HAP-1 (cell line): ENCODE measurements at regions not wholly inside any gene's neighbourhood (a gene's known extent, or its start where the extent isn't known, plus 50 kb on each side); places are given as distances from the start of the nearest gene placed in this dataset.
A peak's percentile ranks its signal among the peaks of the same experiment; 100 is the strongest.

ENCODE experiments used
- DNase-seq, 2 experiments: peaks; one replicate each; pipeline ENCODE4 v3.0.0-alpha.2; 2016 to 2020; ENCODE audit warnings: low spot score in 2 of 2
- H3K27me3 ChIP-seq: fragments of 250-450 bp; sonication (Bioruptor Pico); 2 replicates; pipeline ENCODE4 v1.5.1; 2020; ENCODE audit warnings: low read depth, mild to moderate bottlenecking, moderate library complexity
- H3K36me3 ChIP-seq: fragments of 250-450 bp; sonication (Bioruptor Pico); replicated peaks from 2 replicates; pipeline ENCODE4 v1.5.1; 2020; ENCODE audit warnings: mild to moderate bottlenecking
- H3K4me1 ChIP-seq: fragments of 250-450 bp; sonication (Bioruptor Pico); 2 replicates; pipeline ENCODE4 v1.5.1; 2020; ENCODE audit warnings: mild to moderate bottlenecking
- H3K4me3 ChIP-seq: fragments of 250-450 bp; sonication (Bioruptor Pico); 2 replicates; pipeline ENCODE4 v1.5.1; 2020; ENCODE audit warnings: mild to moderate bottlenecking, moderate library complexity
- H3K9me3 ChIP-seq: fragments of 250-450 bp; sonication (Bioruptor Pico); 2 replicates; pipeline ENCODE4 v1.5.1; 2020; ENCODE audit warnings: mild to moderate bottlenecking, moderate library complexity
- in situ Hi-C: fragments of 300-500 bp; cut with MboI; formaldehyde crosslinking; loops from 3 replicates; pipeline ENCODE4 v1.14.3; 2020; ENCODE audit warnings: low sequenced_read_pairs, inconsistent platforms, mixed read lengths

DNA sequence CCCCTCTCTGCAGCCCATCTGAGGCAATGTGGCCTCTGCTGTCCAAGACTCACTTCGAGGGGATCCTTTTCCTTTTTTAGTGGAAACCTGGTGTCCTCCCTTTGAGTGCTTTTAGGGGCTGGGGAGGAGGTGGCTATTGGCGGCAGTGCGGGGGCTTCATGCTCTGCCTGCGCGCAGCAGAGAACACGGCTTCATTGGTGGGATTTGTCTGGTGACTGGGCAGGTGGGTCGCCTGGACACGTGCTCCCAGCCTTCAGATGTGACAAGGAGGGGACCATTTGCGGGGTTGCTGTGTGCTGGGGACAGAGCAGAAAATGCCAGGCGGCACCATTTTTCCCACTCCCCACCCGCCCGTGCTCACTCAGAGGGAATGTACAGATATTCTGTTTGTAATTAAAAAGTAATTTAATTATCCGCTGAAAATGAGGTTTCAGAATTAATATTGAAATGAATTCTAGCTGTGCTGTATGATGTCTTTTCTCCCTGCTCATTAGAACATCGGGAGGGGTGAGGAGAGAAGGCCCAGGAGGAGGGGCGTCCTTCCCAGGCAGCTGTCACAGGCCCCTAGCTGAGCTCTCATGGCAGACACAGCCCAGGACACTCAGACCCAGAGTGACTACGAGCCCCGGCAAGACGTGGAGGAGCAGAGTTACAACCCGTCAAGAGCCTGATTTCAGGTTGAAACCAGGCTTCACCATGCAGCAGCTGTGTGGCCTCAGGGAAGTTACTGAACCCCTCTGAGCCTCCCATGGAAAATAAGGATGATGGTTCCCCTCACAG is 417.2 kb upstream of the SULF2 start:
- H3K4me1 ChIP-seq, result peaks cover 6% of the 10 kb centered on the region
- no peak overlapping the region for H3K4me3 ChIP-seq
- no peaks in the 10 kb centered on the region for H3K36me3 ChIP-seq
- in situ Hi-C loops, result no loop called here
- DNase-seq, result no peak
- no peaks in the 10 kb centered on the region for H3K27me3 ChIP-seq
- H3K9me3 ChIP-seq, result no peaks in the 10 kb centered on the region

DNA sequence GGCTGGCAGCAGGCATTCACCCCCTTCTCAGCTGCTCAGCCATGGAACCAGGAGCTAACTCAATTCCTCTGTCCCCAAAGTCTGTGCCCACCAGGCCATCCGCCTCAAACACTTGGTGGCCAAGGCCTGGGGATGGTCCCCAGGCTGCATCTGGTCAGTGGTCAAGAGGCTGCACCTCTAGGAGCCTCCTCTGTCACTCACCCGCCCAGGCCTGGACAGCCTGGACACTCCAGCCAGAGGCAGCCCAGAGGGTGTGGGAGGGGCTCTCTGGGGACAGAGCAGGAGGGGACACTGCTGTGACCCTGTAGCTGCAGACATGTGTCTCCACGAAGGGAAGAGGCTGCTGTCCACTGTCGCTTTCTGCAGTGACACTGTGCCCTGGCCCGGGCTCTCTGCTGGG is 416.6 kb upstream of the SULF2 start:
- no peaks in the 10 kb centered on the region for H3K27me3 ChIP-seq
- H3K9me3 ChIP-seq, result no peaks in the 10 kb centered on the region
- in situ Hi-C loops, result no loop called here
- no peak for DNase-seq
- peaks cover 6% of the 10 kb centered on the region for H3K4me1 ChIP-seq
- H3K36me3 ChIP-seq, result no peaks in the 10 kb centered on the region
- no peak overlapping the region for H3K4me3 ChIP-seq

DNA sequence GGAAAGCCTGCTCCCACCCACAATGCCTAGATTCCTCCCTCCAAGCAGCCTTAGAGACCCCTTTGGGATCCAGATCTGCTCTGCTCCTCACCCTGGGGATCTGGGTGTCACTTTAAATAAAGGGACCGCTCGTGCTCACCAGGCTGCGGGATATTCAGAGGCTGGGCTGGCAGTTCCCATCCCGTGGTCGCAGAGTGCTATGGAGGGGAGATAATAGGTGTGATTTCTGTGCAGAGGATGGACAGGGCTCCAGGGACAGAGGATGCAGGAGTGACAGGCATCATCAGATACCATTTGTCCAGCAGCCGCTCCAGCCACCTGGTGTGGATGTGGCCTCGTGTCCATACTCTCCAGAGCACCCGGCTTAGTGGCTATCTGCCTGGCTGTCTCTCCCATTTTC is 415.9 kb upstream of the SULF2 start:
- in situ Hi-C loops, result no loop called here
- Histone ChIP-seq H3K27me3 (no peaks in the 10 kb centered on the region), H3K4me1 (peaks cover 6% of the 10 kb centered on the region)

DNA sequence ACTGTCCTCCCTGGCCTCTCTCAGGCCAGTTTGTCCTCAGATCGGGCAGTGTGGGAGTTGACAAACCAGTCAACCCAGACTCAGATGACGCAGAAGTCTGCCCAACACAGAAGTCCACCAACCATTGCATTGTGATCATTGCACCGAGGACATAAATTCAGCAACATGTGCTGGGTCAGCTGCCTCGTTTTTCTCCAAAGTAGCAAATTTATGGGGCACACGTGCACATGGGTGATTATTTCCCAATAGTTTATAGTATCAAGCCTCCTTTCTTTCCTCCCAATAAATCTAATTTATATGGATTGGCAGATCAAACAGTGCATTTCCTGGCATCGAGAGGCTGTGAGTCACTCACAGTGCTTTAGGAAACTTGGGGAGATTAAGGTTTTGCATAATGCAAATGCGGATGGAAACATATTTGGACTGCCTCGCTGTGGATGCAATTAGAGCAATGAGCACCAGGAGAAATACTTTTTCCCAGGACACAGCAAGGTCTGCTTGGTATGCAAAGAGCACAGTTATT is 413.7 kb upstream of the SULF2 start:
- Histone ChIP-seq H3K4me3 (no peak overlapping the region), H3K9me3 (no peaks in the 10 kb centered on the region), H3K36me3 (no peaks in the 10 kb centered on the region), H3K27me3 (no peaks in the 10 kb centered on the region), H3K4me1 (peaks cover 6% of the 10 kb centered on the region)
- DNase-seq, result peak; percentile 38 to 55
- in situ Hi-C loops, result no loop called here

More for the DNA sequence above, 415.9 kb upstream of the SULF2 start:
- no peak for DNase-seq
- H3K36me3 ChIP-seq, result no peaks in the 10 kb centered on the region
- no peaks in the 10 kb centered on the region for H3K9me3 ChIP-seq
- H3K4me3 ChIP-seq, result no peak overlapping the region

DNA sequence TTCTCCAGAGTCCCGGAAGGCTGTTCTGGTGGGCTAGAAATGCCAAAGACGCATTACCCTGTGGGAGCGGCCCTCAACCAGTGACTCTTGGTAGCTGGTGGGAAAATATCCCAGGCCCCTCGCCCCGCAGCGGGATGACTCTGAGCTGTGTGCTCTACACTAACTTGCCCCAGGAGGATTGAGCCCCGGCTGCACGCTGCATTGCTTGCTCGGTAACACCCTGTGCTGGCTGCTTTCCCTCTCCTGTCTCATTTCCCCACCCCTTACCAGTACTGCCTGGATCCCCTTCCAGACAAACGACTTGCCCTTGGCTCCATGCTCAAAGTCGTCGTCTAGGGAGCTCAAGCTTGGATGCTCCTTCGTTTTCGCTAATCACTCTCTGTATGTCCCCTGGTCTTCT is 411.8 kb upstream of the SULF2 start:
- Histone ChIP-seq H3K9me3 (no peaks in the 10 kb centered on the region), H3K4me3 (no peak overlapping the region), H3K4me1 (peaks cover 6% of the 10 kb centered on the region), H3K27me3 (no peaks in the 10 kb centered on the region), H3K36me3 (no peaks in the 10 kb centered on the region)
- no peak for DNase-seq
- in situ Hi-C loops, result no loop called here

DNA sequence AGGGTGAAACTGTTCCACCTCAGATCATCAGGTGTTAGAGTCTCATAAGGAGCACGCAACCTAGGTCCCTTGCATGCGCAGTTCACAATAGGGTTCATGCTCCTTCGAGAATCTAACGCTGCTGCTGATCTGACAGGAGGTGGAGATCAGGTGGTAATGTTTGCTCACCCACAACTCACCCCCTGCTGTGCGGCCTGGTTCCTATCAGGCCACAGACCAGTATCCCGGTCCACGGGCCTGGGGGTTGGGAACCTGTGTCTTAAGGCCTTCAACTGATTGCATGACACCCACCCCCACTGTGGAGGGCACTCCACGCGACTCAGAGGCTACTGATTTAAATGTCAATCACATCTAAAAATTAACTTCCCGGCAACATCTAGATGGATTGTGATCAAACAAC is 411.2 kb upstream of the SULF2 start:
- Histone ChIP-seq H3K4me1 (peaks cover 10% of the 10 kb centered on the region), H3K9me3 (no peaks in the 10 kb centered on the region), H3K27me3 (no peaks in the 10 kb centered on the region), H3K36me3 (no peaks in the 10 kb centered on the region), H3K4me3 (no peak overlapping the region)
- DNase-seq, result no peak
- in situ Hi-C loops, result no loop called here

DNA sequence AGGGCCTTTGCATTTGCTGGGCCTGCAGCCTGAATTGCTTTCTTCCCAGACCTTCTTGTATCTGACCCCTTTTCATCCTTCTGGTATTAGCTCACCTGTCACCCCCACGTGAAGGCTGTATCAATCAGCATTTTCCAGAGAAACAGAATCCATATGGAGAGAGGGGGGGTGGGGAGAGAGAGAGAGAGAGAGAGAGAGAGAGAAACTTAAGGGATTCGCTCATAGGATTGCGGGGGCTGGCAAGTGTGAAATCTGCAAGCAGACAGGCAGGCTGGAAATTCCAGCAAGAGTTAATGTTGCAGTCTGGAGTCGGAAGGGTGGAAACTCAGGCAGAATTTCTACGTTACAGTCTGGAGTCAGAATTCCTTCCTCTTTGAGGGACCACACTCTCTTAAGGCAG is 410.7 kb upstream of the SULF2 start:
- in situ Hi-C loops, result no loop called here
- no peak for DNase-seq

DNA sequence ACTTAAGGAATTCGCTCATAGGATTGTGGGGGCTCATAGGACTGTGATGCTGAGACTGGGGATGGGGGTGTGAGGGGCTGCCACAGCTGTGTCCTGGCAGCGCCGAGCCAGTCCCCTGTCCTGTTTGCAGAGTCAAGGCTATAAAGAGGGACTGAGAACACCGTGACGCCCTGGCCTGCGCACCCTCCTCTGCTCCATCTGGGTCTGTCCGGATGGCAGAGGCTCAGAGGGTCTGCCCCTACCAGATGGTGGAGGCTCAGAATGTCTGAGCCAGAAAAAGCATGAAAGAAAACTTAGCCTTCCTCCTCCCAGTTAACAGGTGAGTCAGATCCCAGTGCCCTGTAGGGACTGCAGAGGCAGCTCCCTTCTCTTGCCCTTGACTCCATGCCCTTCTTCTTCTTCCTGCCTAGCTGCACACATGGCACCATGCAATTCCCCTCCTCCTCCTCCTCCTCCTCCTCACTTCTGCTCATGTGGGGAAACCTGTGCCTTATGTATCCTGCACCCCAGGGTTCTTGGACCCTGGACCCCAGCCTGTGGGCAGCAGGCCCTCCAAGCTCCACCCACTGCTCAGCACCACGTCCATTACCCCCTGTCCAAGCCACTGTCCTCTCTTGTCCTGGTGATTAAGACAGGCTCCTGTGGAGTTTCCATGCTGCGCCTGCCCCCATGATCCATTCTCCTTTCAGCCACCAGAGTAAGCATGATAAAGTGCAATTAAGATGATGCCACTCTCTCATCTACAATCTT is 410.0 kb upstream of the SULF2 start:
- in situ Hi-C loops, result no loop called here
- H3K9me3 ChIP-seq, result no peaks in the 10 kb centered on the region
- no peaks in the 10 kb centered on the region for H3K36me3 ChIP-seq
- peaks cover 20% of the 10 kb centered on the region for H3K4me1 ChIP-seq
- H3K27me3 ChIP-seq, result no peaks in the 10 kb centered on the region
- DNase-seq, result no peak
- no peak overlapping the region for H3K4me3 ChIP-seq

More for the DNA sequence above, 410.7 kb upstream of the SULF2 start:
- peaks cover 15% of the 10 kb centered on the region for H3K4me1 ChIP-seq
- no peaks in the 10 kb centered on the region for H3K9me3 ChIP-seq
- H3K27me3 ChIP-seq, result no peaks in the 10 kb centered on the region
- H3K4me3 ChIP-seq, result no peak overlapping the region
- H3K36me3 ChIP-seq, result no peaks in the 10 kb centered on the region

DNA sequence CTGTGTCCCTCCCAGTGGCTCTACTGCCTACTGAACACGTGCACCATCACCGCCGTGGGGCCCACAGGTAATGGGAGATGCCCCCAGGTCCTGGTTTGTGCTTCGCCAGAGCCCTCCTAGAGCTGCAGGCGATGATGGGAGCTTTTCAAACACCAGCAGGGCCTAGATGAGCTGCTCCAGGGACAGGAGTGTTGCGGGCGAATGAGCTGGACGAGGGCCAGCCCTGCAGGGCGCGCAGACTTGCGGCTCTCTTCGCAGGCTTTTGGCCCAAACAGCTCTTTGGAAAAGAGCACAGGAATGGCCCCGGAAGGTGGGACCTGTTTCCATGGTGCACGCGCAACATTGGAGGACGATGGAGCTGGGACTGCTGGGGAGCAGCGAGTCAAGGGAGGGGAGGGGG is 409.3 kb upstream of the SULF2 start:
- in situ Hi-C loops, result no loop called here
- Histone ChIP-seq H3K4me3 (no peak overlapping the region), H3K9me3 (no peaks in the 10 kb centered on the region), H3K27me3 (no peaks in the 10 kb centered on the region), H3K4me1 (peaks cover 20% of the 10 kb centered on the region), H3K36me3 (no peaks in the 10 kb centered on the region)
- DNase-seq, result no peak

DNA sequence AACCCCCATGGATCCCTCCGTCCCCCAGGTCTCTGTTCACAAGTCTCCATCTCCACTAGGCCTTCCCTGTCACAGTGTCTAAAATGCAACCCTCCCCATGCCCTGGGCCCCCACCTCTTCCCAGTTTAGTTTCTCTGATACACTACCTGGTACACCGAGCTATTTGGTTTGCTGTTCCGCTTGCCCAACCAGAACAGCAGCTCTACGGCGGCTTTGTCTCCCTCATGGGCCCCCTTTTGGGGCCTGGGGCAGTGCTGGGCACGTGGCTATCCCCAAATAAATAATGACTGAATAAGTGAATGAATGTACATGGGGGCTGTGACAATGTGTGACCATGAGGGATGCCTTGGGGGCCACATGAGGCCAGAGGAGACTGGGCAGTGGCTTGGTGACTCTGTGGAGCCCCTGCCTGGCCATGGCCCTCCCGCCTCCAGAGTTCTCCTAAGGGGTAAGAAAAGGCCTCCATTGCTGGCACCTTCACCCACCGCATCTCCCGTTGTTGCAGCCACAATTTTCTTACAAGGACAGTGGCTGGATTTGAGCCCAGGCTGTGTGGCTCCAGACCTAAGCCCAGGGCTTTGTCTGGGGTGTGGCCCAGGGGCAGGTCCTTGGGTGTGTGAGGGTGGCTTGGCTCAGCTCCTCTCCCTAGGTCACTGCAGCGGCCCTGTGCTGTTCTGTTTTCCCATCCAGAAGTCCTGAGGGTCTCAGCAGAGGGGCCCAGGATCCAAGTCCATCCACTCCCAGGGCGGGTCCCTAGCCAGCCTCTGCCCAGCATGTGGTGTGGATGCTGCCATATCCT is 408.5 kb upstream of the SULF2 start:
- in situ Hi-C loops, result no loop called here
- Histone ChIP-seq H3K9me3 (no peaks in the 10 kb centered on the region), H3K27me3 (no peaks in the 10 kb centered on the region), H3K4me1 (peaks cover 15% of the 10 kb centered on the region), H3K36me3 (no peaks in the 10 kb centered on the region), H3K4me3 (no peak overlapping the region)
- DNase-seq, result no peak

DNA sequence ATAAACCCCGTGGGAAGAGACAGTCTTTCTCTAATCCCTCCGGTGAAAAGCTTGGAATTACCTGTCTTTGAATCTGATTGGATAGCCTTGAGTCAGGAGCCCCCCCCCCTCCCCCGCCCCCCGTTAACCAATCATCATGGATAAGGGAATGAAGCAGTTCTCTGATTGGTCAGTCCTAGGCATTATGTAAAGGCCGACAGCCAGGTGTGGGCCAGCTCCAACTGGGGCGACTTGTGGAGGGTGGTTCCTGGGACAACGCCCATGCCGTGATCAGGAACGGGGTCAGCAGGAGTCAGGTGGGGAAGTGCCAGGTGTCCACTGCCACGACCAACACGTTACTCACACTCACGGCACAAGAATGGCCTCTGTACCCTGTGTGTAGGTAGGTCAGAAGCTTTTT is 406.8 kb upstream of the SULF2 start:
- DNase-seq, result no peak
- no peaks in the 10 kb centered on the region for H3K36me3 ChIP-seq
- in situ Hi-C loops, result no loop called here
- H3K9me3 ChIP-seq, result no peaks in the 10 kb centered on the region
- H3K4me1 ChIP-seq, result peaks cover 27% of the 10 kb centered on the region
- H3K4me3 ChIP-seq, result no peak overlapping the region
- H3K27me3 ChIP-seq, result no peaks in the 10 kb centered on the region

DNA sequence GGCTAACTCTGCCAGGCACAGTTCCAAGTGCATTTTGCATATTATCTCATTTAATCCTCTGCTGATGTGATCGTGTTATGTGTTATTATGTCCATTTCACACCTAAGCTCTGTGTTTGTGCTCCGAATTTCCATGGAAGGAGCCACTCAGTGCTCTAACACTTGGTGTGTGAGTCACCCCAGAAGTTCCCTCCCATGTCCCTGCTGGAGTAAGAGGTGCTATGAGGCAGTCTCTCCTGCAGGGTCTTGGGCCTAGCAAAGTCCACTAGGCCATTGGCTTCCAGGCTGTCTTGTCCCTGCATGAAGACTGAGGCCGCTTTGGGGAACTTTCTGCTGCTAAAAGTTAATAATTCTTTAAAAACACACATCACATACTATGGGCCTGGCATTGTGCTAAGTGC is 405.9 kb upstream of the SULF2 start:
- in situ Hi-C loops, result no loop called here
- peak; percentile 46 to 54 for DNase-seq
- Histone ChIP-seq H3K27me3 (no peaks in the 10 kb centered on the region), H3K36me3 (no peaks in the 10 kb centered on the region), H3K9me3 (no peaks in the 10 kb centered on the region), H3K4me1 (peaks cover 35% of the 10 kb centered on the region), H3K4me3 (no peak overlapping the region)

DNA sequence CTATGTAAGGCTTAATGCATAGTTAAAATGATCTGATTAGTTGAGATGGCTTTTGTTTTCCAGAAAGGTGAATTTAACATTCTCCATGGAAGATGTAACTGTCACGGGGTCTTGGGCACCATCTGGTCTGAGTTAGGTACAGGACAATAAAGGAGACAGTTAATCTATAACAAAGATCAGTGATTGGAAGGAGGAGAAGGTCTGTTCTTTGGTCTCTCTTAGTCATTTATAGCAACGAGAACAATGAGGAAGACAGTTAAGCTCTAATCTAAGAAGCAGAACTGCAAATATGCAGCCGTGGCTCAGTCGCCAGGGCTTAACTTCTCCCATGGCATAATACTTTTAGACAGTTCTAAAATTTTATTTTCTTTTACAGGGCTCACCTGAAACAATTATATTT is 405.5 kb upstream of the SULF2 start:
- Histone ChIP-seq H3K4me3 (no peak overlapping the region), H3K36me3 (no peaks in the 10 kb centered on the region), H3K4me1 (peaks cover 36% of the 10 kb centered on the region), H3K27me3 (no peaks in the 10 kb centered on the region), H3K9me3 (no peaks in the 10 kb centered on the region)
- peak; percentile 60 to 94 for DNase-seq
- in situ Hi-C loops, result no loop called here

DNA sequence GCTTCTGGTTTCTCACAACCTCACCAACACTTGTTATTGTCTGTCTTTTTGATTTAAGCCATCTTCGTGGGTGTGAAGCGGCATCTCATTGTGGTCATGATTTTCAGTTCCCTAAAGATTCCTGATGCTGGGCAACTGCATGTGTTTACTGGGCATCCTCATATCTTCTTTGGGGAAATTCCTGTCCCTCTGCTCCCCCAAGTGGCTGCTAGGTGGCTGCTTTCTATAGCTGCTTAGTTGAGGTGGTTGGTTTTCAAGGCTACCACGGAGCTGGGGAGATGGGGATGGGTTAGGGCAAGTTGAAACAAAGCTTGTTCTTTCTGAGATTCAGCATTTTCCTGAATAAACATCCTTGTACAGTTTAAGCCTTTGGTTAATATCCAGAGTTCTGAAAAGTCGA is 403.9 kb upstream of the SULF2 start:
- H3K9me3 ChIP-seq, result no peaks in the 10 kb centered on the region
- H3K4me3 ChIP-seq, result no peak overlapping the region
- DNase-seq, result peak in 1 of 2 experiments; percentile 33
- no peaks in the 10 kb centered on the region for H3K36me3 ChIP-seq
- in situ Hi-C loops, result no loop called here
- H3K4me1 ChIP-seq, result peaks cover 36% of the 10 kb centered on the region
- H3K27me3 ChIP-seq, result no peaks in the 10 kb centered on the region
